Right lobe of liver (tissue), 6 donors: ENCODE measurements at regions not wholly inside any gene's neighbourhood (a gene's known extent, or its start where the extent isn't known, plus 50 kb on each side); places are given as distances from the start of the nearest gene placed in this dataset.

Source experiments
- ATAC-seq, 4 donors: fragments of 200-7000 bp; cut with Tn5 transposase; one replicate each; pipeline ENCODE4 v1.9.1; 2020; ENCODE audit warnings: mild to moderate bottlenecking in 4 of 4, moderate library complexity in 4 of 4
- DNase-seq, 3 donors: peaks; one replicate each; pipeline ENCODE4 v3.0.0-alpha.2; 2020
- H3K27ac ChIP-seq, 3 donors: fragments of 200-600 bp; one replicate each; pipeline ENCODE4 v1.8.0; 2022
- H3K27me3 ChIP-seq, 2 donors: fragments of 200-600 bp; one replicate each; pipeline ENCODE4 v1.8.0; 2022
- H3K36me3 ChIP-seq, 4 donors: fragments of 200-600 bp; sonication (generic) in 1 of 4; one replicate each; pipeline versions ENCODE4 v1.5.1 to v1.8.0; 2017 to 2022; ENCODE audit warnings: control low read depth in 1 of 4
- H3K4me1 ChIP-seq, 4 donors: fragments of 200-600 bp; sonication (generic) in 1 of 4; one replicate each; pipeline versions ENCODE4 v1.5.1 to v1.8.0; 2017 to 2022; ENCODE audit warnings: control low read depth in 1 of 4
- H3K4me3 ChIP-seq, 3 donors: fragments of 200-600 bp; one replicate each; pipeline ENCODE4 v1.8.0; 2022
- H3K9me3 ChIP-seq, 4 donors: fragments of 200-600 bp; sonication (generic) in 1 of 4; one replicate each; pipeline versions ENCODE4 v1.5.1 to v1.8.0; 2017 to 2022; ENCODE audit warnings: control low read depth in 1 of 4
- CTCF ChIP-seq, 4 donors: fragments of 200-600 bp in 3 of 4; fragments of 450-650 bp in 1 of 4; IDR thresholded peaks; one replicate each; pipeline versions ENCODE4 v1.5.1 to v1.8.0; 2016 to 2022; ENCODE audit warnings: antibody characterized with exemption in 4 of 4, mild to moderate bottlenecking in 2 of 4
- POLR2A ChIP-seq: fragments of 450-650 bp; IDR thresholded peaks from one replicate; pipeline ENCODE4 v1.6.1; 2017; ENCODE audit warnings: antibody characterized with exemption, mild to moderate bottlenecking
- WGBS: methylation state at CpG from one replicate; pipeline ENCODE4 v1.1.6; 2018; ENCODE audit warnings: low coverage, low lambda C conversion rate; ENCODE audit not compliant: insufficient coverage; ENCODE audit errors: missing lambda C conversion rate; 5-methylcytosine and 5-hydroxymethylcytosine counted together
- intact Hi-C, 2 donors: fragments of 100-400 bp; cut with DNase I; formaldehyde crosslinking; loops; one replicate each; pipeline versions ENCODE4 v1.11.2 to v1.14.1; 2022
- donor health status: DM: no; HTN: yes; CAD: no.
- donor health status: DM: no; HTN: no; CAD: no.
- donor health status: DM: no; HTN: no; CAD: no.
- donor health status: DM: no; HTN: yes; CAD: no.
- donor health status: DM: no; HTN: yes; CAD: no.

DNA sequence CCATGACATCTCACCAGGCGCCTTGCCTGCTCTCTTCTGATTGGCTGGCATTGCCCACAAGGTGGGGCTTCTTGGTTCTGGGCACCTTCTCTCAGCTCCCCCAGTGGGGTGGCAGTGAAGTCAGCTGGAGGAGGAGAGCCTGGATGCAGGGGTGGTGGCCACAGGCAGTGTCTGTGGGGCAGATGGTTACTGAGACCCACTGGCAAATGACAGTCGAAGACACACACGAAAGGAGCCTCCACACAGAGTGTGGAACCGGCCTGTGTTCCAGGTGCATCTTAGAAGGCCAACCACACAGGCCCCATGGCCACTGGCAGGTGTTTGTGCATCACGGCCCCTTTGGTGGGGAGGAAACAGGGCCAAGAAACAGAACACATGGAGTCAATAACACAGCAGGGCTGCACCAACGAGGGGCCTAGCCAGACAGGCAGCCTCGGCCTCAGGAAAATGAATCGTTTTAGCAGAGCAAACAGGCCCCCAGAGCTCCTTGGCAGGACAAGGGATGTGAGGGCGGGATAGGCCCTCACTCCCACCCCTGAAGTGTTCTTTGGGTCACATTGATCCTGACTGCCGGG, 683.4 kb downstream of the TBC1D22A start:
- H3K27me3 ChIP-seq = no peaks in the 10 kb centered on the region
- no peaks in the 10 kb centered on the region for H3K4me1 ChIP-seq
- no peaks in the 10 kb centered on the region for H3K36me3 ChIP-seq
- WGBS = 29% methylated on average over 6 of the region's 10 CpGs
- no peaks in the 10 kb centered on the region for H3K9me3 ChIP-seq
- no peak overlapping the region for H3K27ac ChIP-seq
- ATAC-seq (no peak), DNase-seq (no peak)
- H3K4me3 ChIP-seq = no peak overlapping the region
- intact Hi-C loops = no loop called here
- TF ChIP-seq POLR2A = no peak
- no peak for TF ChIP-seq CTCF (IDR thresholded peaks at IDR 0.05)

GRCh38 chr22:47445212-47445611, 682.8 kb downstream of the TBC1D22A start:
- H3K9me3 ChIP-seq = no peaks in the 10 kb centered on the region
- no peaks in the 10 kb centered on the region for H3K4me1 ChIP-seq
- DNase-seq (no peak), ATAC-seq (no peak)
- no peak overlapping the region for H3K27ac ChIP-seq
- TF ChIP-seq CTCF (IDR thresholded peaks at IDR 0.05) (no peak), POLR2A (no peak)
- no peak overlapping the region for H3K4me3 ChIP-seq
- H3K27me3 ChIP-seq = no peaks in the 10 kb centered on the region
- WGBS = 52% methylated on average over 5 of the region's 5 CpGs
- intact Hi-C loops = no loop called here
- no peaks in the 10 kb centered on the region for H3K36me3 ChIP-seq

DNA sequence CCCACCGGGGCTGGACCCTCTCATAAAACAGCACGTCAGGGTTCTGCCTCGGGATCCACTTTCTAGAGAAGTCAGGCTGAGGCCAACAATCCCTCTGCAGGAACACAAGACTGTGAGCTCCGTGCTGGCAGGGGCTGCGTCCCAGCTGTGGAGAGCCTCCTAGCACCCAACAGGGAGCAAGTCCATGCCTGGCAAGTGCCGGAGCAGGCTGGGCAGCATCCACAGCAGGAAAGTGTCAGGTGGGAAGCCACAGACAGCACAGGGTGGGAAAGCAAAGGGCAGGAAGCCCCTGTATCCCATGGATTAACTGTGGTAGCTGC, 682.3 kb downstream of the TBC1D22A start:
- Histone ChIP-seq H3K4me1 (no peaks in the 10 kb centered on the region), H3K27me3 (no peaks in the 10 kb centered on the region), H3K4me3 (no peak overlapping the region), H3K27ac (no peak overlapping the region), H3K36me3 (no peaks in the 10 kb centered on the region), H3K9me3 (no peaks in the 10 kb centered on the region)
- WGBS = 60% methylated on average over 2 of the region's 6 CpGs
- DNase-seq (no peak), ATAC-seq (no peak)
- intact Hi-C loops = no loop called here
- TF ChIP-seq CTCF (IDR thresholded peaks at IDR 0.05) (no peak), POLR2A (no peak)

DNA sequence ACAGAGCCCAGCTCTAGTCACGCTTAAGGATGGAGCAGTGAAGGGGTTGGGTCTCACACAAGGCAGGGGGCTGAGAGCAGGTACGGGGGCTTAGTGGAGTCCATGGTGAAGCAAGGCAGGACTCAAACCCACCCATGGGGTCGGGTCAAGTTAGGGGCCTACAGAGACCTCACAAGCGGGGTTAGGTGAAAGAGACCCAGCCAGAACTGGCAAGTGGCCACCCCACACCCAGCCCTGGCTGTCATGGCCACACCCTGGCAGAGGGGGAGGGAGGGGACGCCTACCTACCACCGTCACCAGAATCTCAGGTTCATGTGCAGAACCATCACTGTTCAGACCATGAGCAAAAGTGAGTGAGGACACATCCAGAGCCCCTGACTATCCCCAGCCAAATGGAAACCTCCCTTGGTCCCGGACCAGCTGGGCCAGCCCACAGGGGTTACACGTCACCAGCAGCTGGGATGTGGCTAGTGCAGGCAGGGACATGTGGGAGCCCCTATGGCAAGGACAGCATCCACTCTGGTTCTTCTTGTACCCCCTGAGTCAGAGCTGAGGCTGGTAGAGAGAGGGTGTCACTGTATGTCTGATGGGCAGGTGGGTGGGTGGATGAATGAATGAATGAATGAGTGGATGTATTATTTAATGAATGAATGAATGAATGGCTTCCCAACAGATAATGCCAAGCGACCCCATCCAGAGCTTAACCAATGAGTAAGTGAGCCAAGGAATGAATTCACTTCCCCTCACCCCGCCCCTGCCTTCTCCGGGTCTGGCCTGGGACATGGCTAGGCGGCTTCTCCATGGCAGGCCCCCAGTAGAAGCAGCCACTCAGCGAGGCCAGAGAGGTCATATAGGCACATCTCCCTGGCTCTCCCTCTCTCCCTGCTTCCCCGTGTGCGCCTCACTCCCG, 681.6 kb downstream of the TBC1D22A start:
- intact Hi-C loops = no loop called here
- TF ChIP-seq CTCF (IDR thresholded peaks at IDR 0.05) (no peak), POLR2A (no peak)
- Histone ChIP-seq H3K36me3 (no peaks in the 10 kb centered on the region), H3K27ac (no peak overlapping the region), H3K27me3 (no peaks in the 10 kb centered on the region), H3K4me1 (no peaks in the 10 kb centered on the region), H3K9me3 (no peaks in the 10 kb centered on the region), H3K4me3 (no peak overlapping the region)
- 50% methylated on average over 3 of the region's 16 CpGs for WGBS
- ATAC-seq = no peak
- DNase-seq = no peak
